Panc1 (cell line): ENCODE measurements at regions not wholly inside any gene's neighbourhood (a gene's known extent, or its start where the extent isn't known, plus 50 kb on each side); places are given as distances from the start of the nearest gene placed in this dataset.

Source experiments
- SIN3A ChIP-seq: IDR thresholded peaks from 2 replicates; pipeline ENCODE4 v1.6.1; 2012; ENCODE audit warnings: low read depth, mild to moderate bottlenecking, low read length, moderate library complexity, borderline replicate concordance; ENCODE audit not compliant: insufficient read depth
- TF ChIP-seq, protein P1 (sequence below): fragments of 450-650 bp; IDR thresholded peaks from 2 replicates; pipeline ENCODE4 v1.5.1; 2017; ENCODE audit warnings: mild to moderate bottlenecking

DNA sequence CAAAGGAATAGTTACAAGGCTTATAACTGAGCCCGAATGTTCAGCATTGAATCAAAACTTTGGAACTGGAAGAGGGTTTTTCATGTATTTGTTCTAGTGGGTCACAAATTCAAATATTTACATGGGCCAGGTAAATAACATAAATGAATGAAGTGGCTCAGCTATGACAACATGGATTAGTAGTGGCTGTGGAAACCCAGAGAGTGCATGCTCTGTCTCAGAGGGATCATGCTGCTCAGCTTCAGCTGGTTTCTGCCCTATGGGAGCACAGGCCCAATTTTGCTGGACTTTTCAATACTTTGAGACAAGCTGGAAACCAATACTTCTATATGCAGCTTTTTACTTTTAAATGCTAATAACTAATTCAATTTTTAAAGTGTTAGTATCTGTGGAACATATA is 394.0 kb upstream of the TEX13C start:
- TF ChIP-seq, protein P1, sequence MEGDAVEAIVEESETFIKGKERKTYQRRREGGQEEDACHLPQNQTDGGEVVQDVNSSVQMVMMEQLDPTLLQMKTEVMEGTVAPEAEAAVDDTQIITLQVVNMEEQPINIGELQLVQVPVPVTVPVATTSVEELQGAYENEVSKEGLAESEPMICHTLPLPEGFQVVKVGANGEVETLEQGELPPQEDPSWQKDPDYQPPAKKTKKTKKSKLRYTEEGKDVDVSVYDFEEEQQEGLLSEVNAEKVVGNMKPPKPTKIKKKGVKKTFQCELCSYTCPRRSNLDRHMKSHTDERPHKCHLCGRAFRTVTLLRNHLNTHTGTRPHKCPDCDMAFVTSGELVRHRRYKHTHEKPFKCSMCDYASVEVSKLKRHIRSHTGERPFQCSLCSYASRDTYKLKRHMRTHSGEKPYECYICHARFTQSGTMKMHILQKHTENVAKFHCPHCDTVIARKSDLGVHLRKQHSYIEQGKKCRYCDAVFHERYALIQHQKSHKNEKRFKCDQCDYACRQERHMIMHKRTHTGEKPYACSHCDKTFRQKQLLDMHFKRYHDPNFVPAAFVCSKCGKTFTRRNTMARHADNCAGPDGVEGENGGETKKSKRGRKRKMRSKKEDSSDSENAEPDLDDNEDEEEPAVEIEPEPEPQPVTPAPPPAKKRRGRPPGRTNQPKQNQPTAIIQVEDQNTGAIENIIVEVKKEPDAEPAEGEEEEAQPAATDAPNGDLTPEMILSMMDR = no peak
- no peak for TF ChIP-seq SIN3A
